ENCODE measurements at regions not wholly inside any gene's neighbourhood (a gene's known extent, or its start where the extent isn't known, plus 50 kb on each side); places are given as distances from the start of the nearest gene placed in this dataset.

DNA sequence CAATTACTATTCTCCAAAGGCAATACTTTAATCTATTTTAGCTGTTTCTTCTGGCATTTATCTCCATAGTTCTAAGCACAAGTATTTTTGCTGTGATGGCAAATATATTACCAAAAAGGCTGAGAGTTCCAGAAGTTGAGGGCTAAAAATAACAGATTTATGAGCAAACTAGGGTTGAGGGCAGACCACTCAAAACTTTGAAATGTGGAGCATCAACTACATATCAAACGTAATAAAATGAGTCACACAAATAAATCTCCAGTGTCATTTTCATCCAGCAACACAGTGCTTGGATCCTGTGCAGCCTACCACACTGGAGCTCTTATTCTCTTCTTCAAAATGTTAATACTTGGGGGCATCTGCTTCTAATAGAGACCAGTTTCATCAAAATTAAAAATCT lies 163.9 kb downstream of the HS3ST1 start:
- DNase-seq, result no peak

DNA sequence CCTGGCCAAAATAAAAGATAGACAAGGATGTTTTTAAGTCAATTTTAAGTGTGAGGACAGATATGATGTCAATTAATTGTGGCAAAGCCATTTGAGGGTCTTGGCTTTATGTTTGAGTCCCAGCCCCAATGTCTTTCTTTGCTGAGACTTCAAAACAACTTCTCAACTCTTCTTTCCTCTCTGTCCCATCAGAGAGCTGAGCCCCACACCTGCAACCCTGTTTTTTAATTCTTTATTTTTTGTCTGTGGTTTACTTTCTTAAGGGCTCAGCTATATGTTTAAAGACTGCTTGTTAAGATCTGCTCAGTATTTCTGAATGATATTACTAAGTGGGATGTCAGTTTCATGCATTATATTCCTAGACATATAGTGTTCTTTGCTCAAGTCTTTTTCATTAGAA lies 164.3 kb downstream of the HS3ST1 start:
- DNase-seq, result no peak

DNA sequence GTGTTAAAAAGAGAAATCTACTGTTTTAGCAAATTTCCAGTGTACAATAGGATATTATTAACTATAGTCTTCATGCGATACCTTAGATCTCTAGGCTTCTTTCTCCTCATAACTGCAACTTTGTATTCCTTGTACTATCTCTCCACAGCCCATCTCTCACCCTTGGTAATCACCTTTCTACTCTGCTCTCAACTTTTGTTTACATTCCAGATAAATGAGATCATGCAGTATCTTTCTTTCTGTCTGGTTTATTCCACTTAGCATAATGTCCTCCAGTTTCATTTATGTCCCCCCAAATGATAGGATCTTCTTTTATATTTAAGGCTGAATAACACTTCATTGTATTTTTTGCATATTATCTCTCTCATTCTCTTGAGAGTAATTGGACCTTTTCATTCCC lies 165.5 kb downstream of the HS3ST1 start:
- DNase-seq, result no peak

DNA sequence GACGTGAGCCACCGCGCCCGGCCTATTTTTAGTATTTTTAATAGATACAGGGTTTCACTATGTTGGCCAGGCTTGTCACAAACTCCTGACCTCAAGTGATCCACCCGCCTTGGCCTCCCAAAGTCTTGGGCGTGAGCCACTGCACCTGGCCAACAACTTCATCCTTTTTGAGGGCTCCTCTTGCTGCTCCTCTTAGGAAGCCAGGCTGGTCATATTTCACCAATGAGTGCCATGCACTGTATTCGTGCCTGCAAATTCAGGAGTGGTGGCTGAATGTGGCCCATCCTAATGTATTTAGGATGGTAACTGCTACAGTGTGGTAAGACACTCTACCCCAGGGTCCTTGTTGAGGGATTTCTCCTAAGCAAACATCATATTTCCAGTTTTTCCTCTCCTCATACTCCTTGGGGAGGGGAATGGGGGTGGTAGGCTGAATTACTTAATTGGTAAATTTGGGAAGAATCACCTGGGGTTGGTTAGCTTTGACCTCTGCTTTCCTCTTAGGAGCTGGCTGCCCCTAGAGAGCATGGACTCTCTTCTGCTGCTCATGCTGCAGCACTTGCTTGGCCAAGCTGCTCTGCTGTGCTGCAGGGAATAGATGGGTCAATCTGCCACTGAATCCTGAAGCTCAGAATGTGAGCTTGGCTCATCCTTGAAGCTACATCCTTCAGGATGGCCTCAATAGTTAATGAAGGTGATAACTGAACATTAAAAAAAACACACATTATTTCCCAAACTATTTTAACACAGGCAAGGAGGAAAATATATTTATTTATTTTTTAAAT lies 167.4 kb downstream of the HS3ST1 start:
- no peak for DNase-seq

DNA sequence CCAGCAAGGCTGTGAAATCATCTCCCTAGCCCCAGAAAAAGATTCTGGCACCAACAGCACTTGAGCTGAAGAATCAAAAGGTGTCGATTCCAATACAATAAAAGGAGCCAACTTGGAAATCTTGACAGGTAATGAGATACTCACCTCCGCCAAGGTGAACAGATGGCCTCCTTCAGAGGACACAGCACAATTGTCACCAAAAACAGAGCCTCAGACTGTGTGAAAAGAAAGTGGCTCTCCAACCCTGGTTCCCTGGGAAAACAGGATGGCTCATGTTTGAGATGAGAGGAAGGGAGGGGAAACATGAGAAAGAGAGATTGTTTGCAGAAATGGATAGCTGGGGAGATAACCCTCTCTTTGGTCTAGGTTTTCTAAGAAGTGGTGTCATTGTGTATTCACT lies 168.9 kb downstream of the HS3ST1 start:
- DNase-seq, result no peak

DNA sequence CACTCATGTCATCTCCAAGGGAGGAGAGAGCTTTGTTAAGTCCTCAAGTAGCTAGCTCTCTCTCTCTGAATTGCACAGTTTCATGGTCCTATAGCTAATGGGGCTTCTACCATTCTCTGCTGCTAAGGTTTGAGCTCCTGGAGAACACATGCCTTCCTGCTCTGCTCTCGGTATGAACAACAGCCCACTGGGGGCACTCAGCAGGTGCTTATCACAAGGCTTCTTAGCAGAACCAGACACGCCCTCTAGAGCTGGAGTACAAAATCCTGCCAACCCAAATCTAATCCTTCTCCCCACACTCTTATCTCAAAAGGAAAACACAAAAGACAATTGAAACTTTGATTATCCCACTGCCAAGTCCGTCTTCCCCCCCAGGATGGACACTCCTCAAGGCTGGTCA lies 176.5 kb downstream of the HS3ST1 start:
- DNase-seq, result no peak

DNA sequence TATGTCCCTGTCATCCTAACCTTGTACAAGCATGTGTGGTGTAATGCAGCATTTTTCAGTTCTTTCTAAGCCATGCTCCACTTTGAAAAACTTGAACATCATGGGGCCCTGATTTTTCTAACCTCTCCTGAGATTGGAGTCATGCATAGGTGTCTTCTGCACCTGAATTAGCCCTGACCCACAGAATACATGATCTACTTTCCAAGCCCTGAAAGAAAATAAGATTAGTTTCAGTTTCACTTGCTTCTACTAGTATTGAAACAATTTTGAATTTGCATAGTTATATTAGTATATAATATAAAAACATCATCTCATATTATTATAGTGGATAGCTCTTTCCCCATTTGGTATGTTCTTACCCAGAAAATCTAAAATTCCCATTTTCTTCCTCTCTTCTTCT lies 178.2 kb downstream of the HS3ST1 start:
- no peak for DNase-seq

DNA sequence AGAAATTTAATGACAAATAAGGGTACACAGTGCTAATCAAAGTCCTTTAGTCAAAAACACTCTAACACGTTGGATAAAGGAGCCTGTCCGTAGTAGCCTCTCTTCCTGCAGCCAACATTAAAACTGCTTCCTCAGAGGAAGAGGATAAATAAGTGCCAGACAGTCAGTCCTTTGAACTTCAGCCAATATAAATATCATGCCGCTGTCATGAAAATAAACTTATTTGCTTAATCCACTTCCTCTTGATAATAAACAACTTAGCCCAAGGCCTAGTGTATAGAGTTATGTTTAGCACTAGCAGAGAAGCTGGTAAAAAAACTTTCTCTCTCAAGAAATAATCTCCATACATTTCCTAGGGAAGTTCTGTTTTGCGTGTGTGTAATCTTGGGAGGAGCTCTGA lies 196.7 kb downstream of the HS3ST1 start:
- no peak for DNase-seq

DNA sequence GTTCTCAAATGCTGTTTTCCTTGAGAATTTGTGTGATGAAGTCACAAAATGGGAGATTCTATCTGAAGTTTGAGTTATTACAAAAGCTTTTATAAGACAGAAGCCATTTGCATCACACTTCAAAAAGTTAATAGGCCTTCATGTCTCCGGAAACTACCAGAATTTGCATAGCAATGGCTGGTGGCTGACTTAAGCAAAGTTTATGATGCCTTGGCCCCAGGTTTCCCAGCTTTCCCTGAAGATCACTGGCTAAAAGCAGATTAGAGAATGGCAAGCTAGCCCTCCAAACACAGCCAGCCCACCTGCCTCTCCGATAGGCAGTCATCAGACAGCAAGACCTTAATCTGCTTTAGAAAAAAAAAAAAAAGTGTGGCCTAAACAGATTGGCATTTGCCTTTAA lies 197.8 kb downstream of the HS3ST1 start:
- DNase-seq, result no peak

DNA sequence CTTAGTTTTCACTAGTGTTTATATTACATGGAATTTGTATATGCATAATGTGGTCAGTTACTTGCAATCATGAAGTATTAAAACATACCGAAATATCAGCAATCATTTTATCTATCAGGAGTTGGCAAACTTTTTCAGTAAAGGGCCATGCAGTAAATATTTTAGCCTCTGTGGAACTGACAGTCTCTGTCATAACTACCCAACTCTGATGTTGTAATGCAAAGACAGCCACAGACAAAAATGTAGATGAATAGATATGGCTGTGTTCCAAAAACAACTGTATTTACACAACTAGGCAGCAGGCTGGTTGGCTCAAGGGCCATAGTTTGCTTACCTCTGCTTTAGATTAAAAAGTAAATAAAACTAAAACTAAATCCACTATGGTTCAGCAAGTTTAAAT lies 200.2 kb downstream of the HS3ST1 start:
- DNase-seq, result no peak

DNA sequence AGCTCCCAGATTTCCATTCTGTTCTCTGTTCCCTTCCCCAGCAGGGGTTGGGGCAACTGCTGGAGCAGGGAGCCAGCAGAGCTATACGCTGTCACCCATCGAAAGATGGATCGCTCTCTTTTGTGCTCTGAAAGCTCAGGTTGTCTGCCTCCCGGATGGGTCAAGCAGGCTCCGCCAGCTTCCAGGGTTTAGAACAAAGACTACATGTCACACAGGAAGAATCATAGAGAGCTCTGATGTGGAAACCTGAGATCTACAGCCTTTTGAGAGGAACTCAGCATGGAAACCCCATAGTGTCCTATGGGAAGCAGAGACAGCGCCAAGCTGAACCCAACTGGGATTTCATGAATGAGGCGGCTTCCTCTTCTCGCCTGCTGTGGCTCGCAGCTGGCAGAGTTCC lies 205.4 kb downstream of the HS3ST1 start:
- DNase-seq, result no peak

DNA sequence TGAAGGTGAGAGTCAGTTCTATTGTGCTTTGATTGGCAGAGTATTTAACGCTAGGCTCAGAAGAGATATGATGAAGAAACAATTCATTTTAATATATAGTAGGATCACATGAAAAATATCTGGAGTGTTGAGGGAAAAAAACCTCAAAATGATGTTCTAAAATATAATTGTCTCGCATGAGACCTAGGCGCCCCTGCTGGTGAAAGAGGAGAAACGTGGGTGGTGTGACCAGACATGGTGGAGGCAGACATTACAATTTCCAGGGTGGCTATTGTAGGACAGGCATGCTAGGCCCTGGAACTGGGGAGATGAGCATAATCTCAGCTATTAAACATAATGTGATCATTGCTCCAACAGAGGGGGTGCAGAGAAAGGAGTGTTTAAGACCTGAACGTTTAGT lies 210.0 kb downstream of the HS3ST1 start:
- no peak for DNase-seq

DNA sequence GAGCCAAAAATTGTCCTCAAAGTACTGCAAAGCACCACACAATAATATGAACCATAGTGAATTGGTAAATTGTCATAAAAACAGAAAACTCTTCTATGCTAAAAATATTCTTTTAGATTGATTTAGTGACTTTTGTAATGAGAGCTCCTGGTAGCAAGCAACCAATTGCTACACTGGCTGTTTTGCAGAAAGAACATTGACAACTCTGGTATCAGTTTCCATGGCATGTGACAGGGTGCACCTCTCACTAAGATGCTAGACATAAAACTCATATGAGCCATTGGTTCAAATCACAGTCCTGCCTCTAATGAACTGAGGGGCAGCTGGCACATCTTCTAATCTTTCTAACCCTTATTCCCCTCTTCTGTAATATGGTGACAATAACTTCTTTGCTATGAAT lies 212.2 kb downstream of the HS3ST1 start:
- DNase-seq, result no peak

DNA sequence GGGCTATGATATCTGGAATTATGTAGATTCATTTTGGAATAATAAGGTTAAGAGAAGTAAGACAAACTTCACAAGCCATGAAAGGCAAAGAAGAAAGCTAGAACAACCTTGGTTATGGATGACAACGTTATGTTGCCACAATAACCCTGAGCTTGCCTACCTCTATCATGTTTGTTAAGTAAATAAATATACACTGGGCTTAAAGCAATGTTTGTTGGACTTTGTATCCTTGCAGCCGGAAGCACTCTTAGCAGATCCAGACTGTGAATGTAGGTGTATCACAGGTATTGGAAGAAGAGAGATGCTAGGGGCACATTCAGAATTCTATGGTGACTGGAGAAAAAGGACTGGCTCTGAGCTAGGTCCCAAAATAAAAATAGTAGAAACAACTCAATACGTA lies 214.4 kb downstream of the HS3ST1 start:
- DNase-seq, result no peak

DNA sequence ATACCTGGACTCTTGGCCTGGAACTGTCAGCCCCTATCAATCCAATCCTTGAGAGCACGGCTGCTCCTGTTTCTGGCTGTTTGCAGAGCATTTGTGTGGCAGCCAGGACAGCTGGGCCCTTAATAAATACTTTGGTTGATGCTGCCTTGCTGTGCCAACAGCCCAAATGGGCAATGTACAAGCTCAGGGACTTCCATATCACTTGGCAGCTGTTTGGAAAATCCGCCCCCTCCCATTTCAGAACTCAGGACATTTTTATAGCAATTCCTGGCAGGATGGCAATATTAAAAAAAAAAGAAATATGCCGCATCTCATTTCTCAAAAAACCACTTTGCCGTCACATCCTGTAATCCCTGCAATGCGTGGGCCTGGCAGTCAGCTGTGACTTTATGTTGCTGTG lies 218.9 kb downstream of the HS3ST1 start:
- DNase-seq, result no peak

DNA sequence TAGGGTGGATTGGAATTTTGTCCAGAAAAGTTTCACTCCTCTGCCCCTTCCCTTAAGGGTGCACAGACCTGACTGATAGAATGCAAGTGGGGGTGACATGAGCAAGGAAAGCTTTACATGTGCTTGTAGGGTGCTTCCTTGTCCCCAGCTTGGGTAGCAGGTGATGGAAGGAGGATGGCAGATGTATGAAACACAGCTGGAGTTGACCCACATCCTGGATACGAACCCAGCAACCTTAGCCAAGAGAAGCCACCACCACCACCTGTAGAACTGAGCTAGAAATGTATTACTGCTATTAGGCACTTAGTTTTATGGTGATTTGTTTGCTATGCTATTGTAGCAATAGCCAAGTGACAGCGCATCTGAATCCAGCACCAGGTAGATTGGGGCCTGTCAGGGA lies 227.4 kb downstream of the HS3ST1 start:
- no peak for DNase-seq

DNA sequence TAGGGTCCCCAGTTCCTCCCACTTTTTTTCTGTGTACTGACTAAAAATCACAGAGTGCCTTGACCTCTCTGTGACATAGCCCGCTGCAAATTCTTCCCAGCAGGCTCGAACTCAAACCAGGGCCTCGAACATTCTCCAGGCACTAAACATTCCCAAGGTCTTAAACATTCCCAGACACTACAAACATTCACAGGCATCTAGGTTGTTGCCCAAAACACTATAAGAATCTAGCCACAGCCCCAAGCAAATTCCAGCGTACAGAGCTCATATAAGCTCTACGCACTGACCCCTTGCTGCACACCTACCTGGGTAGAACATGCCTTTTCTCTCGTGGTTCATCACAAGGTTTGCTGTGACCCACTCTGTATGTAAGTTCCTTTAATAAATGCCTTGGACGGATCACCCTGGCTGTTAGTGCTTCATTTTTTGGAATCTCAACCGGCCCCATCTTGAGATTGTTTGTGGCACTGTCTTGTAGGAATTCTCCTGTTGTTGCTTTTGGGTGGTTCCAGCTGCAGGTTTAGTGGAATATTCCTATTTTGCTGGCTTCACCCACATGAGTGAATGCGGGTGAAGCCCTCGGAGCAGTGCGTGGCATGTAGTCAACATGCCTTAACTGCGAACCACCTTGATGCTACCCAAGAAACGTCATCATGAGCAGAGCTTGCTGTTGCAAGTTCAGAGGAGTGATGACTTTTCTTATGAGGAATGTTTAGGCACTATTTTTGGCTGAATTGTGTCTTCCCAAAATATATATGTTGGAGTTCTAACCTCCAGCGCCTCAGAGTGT lies 230.0 kb downstream of the HS3ST1 start:
- DNase-seq, result no peak

DNA sequence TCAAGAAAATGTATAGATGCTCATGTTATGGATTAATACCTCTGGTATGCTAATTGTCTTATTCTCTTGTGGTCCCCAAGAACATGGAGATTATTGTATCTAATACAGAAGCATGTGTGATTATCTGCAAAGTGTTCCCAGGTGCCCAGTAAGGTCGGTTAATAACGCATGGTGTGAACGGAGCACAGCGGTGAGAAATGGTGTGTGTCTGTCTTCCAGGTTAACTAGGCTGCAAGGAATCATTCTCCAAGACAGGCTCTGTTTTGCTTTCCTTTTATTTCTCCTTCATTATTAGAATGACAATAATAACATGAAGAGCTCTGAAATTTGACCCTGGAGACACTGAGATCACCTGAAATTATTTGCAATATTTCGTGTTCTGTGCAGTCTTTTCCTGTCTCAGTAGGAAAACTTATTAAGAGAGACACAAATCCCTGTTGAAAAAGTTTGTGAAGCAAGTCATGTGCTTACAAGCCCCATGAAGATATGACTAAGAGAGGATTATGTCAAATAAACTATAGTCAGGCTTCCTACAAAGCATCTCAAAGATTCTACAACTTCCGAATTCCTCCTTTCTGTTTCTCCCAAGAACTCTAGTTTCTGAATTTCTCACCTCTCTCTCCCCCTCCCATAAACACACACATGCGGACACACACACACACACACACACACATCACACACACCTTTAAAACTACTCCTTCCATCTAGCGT lies 230.9 kb downstream of the HS3ST1 start:
- no peak for DNase-seq

DNA sequence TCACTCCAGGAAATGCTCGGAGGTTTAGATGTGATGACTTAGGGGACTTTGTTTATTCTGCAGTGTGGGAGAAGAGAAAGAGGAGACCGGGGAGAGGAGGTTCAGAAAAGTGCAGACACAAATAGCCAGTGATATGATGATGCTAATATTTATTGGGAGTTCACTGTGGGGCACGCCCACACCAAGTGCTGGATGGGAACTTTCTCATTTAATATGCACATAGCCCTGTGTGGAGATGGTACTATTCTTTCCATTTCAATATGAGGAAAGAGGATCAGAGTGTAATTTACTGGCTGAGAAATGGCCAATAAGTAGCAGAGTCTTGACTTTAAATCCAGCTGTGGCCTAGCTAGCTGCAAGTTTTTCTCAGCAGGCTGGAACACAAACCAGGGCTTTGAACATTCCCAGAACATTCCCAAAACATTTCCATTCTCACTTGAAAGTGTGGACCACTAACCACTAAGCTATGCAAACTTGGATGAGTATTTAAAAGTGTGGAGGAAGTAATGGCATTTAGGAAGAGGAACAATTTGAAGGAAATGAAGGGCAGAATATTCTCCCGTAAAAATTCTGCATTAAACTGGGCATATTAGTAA lies 231.7 kb downstream of the HS3ST1 start:
- DNase-seq, result no peak

DNA sequence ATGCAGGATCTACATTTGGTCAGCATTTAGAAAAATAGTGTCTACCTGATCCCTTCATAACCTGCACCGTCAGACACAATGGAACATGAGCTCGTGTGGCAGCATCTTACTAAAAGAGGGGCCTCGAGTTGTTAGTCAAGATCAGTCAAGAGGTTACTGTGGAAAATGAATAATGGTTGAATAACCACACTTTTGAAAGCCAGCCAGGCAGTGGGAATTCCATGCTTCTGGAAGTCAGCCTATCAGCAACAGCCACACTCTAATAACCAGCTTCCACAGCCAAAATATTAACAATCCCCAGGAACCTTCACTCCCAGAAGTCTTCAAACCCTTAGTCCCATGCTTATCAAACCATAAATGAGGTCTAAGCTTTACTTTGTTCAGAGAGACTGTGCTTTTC lies 234.3 kb downstream of the HS3ST1 start:
- no peak for DNase-seq

DNA sequence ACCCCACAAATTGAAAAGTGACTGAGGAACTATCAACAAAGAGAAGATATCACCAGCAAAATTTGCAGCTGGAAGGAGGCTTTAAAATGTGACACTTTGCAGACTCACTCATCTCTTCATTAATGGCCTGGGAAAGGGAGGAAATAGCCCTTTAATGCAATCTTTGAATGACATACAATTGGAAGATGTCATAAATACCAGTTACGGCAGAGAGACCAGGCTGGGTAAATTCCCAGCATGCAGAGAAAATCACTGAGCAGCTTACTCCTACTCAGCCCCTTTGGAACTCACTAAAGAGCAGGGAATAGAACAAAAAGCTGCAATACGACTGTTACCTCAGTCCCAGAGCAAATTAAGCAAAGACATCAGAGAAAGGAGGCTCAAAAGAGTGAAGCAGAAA lies 238.9 kb downstream of the HS3ST1 start:
- DNase-seq, result no peak

DNA sequence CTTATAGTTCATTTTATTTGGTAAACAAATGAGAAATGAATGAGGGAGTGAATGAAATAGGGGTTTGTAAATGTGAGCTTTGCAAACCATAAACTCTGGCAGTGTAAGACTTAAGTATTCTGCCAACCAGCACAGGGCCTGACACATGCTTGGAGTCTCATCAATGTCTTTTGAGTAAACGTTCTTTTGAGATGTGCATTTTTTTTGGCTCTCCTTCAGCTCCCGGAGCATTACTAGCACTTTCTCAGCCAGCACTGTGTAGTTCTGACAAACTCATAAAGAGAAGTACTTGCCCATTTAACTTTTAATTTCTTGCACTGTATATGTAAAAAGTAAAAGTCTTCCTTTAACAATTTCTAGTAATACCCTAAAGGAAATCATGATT lies 245.3 kb downstream of the HS3ST1 start:
- DNase-seq, result no peak

DNA sequence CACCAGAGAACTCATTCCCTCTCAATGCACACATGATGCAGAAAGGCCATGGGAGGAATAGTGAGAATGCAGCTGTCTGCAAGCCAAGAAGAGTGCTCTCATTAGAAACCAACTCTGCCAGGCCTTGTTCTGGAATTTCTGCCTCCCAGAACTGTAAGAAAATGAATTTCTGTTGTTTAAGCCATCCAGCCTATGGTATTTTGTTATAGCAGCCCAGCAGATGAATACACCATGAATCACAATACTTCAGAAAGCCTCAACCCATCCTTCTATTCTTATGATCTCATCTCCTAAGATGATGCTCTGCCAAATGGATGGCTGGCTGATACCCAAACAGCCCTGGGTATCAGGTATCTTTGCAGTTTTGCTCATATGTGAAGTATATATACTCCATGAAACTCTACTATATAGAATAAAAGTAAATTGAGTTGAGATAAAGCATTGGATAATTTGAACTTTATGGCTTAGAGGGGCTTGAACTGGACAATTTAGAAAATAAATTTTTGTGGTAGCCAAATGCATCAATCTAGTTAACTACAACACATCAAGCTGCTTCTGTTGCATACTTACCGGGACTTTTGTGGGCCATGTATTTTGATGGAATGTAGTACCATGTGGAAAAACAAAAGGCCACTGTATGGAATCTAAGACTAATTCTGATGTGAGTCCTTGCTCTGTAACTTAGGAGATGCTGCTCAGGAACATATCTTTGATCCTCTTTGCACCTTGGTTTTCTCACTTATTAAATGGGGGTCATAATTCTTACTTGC lies 245.9 kb downstream of the HS3ST1 start:
- DNase-seq, result no peak

Data from inflammatory macrophage (primary cell).